ENCODE measurements at regions not wholly inside any gene's neighbourhood (a gene's known extent, or its start where the extent isn't known, plus 50 kb on each side); places are given as distances from the start of the nearest gene placed in this dataset.

- H3K4me1 ChIP-seq, result no peaks in the 10 kb centered on the region
- H3K9me3 ChIP-seq, result peaks cover 0 to 2% (median 0%) of the 10 kb centered on the region in 3 donors
- ATAC-seq (no peak), DNase-seq (no peak)
- 60 to 93% methylated on average over 2 of the region's 2 CpGs for whole genome bisulfite sequencing, 2 donors
- no peak overlapping the region for H3K4me3 ChIP-seq
- H3K27ac ChIP-seq, result no peak overlapping the region
- no peaks in the 10 kb centered on the region for H3K36me3 ChIP-seq (replicated peaks in 1 of 2; ENCODE audit: insufficient read depth in 1 of 2, low read depth in 2 of 2)
- H3K27me3 ChIP-seq, result no peaks in the 10 kb centered on the region
- intact Hi-C loops (cut with DNase I), result no loop called here
- TF ChIP-seq CTCF (IDR thresholded peaks at IDR 0.05) (peak in 4 of 7 experiments; percentile 9 to 33 (median 20)), POLR2A (IDR thresholded peaks at IDR 0.05) (no peak)
These were observed 251.7 kb upstream of the TBX3 start for GRCh38 chr12:114935658-114936057.

GRCh38 chr12:114933428-114934160, 249.6 kb upstream of the TBX3 start:
- Histone ChIP-seq H3K4me1 (no peaks in the 10 kb centered on the region), H3K36me3 (replicated peaks in 1 of 2; ENCODE audit: insufficient read depth in 1 of 2, low read depth in 2 of 2) (no peaks in the 10 kb centered on the region), H3K27ac (no peak overlapping the region), H3K9me3 (peaks cover 0 to 2% (median 0%) of the 10 kb centered on the region in 3 donors), H3K27me3 (no peaks in the 10 kb centered on the region), H3K4me3 (no peak overlapping the region)
- ATAC-seq (no peak), DNase-seq (no peak)
- WGBS, 2 donors, result 61 to 63% methylated on average over 6 of the region's 6 CpGs
- TF ChIP-seq POLR2A (IDR thresholded peaks at IDR 0.05) (no peak), CTCF (IDR thresholded peaks at IDR 0.05) (no peak)
- intact Hi-C loops (cut with DNase I), result no loop called here

GRCh38 chr12:114932806-114933205, 248.8 kb upstream of the TBX3 start:
- Histone ChIP-seq H3K27me3 (no peaks in the 10 kb centered on the region), H3K4me3 (no peak overlapping the region), H3K9me3 (peaks cover 0 to 2% (median 0%) of the 10 kb centered on the region in 3 donors), H3K4me1 (no peaks in the 10 kb centered on the region), H3K27ac (no peak overlapping the region), H3K36me3 (replicated peaks in 1 of 2; ENCODE audit: insufficient read depth in 1 of 2, low read depth in 2 of 2) (no peaks in the 10 kb centered on the region)
- ATAC-seq (no peak), DNase-seq (no peak)
- 65 to 77% methylated on average over 3 of the region's 3 CpGs for WGBS, 2 donors
- intact Hi-C loops (cut with DNase I), result no loop called here
- TF ChIP-seq CTCF (IDR thresholded peaks at IDR 0.05) (no peak), POLR2A (IDR thresholded peaks at IDR 0.05) (no peak)

GRCh38 chr12:114931025-114931424, 247.1 kb upstream of the TBX3 start:
- TF ChIP-seq CTCF (IDR thresholded peaks at IDR 0.05) (no peak), POLR2A (IDR thresholded peaks at IDR 0.05) (no peak)
- DNase-seq (no peak), ATAC-seq (no peak)
- 61 to 69% methylated on average over 2 of the region's 2 CpGs for WGBS, 2 donors
- Histone ChIP-seq H3K36me3 (replicated peaks in 1 of 2; ENCODE audit: insufficient read depth in 1 of 2, low read depth in 2 of 2) (no peaks in the 10 kb centered on the region), H3K27ac (no peak overlapping the region), H3K27me3 (no peaks in the 10 kb centered on the region), H3K4me3 (no peak overlapping the region), H3K9me3 (peaks cover 0 to 2% (median 0%) of the 10 kb centered on the region in 3 donors), H3K4me1 (no peaks in the 10 kb centered on the region)
- intact Hi-C loops (cut with DNase I), result no loop called here

- ATAC-seq (no peak), DNase-seq (peak in 1 of 4 donors; percentile 17)
- no peaks in the 10 kb centered on the region for H3K4me1 ChIP-seq
- no peak for TF ChIP-seq CTCF (IDR thresholded peaks at IDR 0.05)
- H3K27ac ChIP-seq, result no peak overlapping the region
- H3K36me3 ChIP-seq (replicated peaks in 1 of 2; ENCODE audit: insufficient read depth in 1 of 2, low read depth in 2 of 2), result no peaks in the 10 kb centered on the region
- H3K9me3 ChIP-seq, result peaks cover 0 to 2% (median 0%) of the 10 kb centered on the region in 3 donors
- H3K27me3 ChIP-seq, result no peaks in the 10 kb centered on the region
- intact Hi-C loops (cut with DNase I), result no loop called here
- 20 to 32% methylated on average over 6 of the region's 6 CpGs for WGBS, 2 donors
- no peak overlapping the region for H3K4me3 ChIP-seq
These were observed 242.4 kb upstream of the TBX3 start for GRCh38 chr12:114926341-114926740.
